GM18511 (cell line): ENCODE measurements at regions not wholly inside any gene's neighbourhood (a gene's known extent, or its start where the extent isn't known, plus 50 kb on each side); places are given as distances from the start of the nearest gene placed in this dataset.
"Not testable (repeated sequence)": the region's sequence is repeated elsewhere in the genome, so short reads cannot be mapped to it uniquely, and the experiment has no call there.

Source experiments
- ATAC-seq: cut with Tn5 transposase; IDR thresholded peaks from one replicate; pipeline ENCODE4 v1.9.1; 2021; ENCODE audit warnings: mild to moderate bottlenecking, moderate library complexity; ENCODE audit not compliant: unreplicated experiment

DNA sequence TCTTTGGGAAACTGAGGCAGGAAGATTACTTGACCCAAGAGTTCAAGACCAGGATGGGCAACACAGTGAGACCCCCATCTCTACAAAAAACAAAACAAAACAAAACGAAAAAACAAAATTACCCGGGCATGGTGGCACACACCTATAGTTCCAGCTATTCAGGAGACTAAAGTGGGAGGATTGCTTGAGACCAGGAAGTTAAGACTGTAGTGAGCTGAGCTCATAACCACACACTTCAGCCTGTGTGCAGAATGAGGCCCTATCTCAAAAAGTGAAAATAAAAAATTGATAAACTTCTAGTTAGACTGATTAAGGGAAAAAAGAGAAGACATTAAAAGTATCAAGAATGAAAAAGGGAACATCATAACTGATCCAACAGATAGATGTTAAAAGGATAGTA is 154.0 kb downstream of the RHOU start:
- no peak for ATAC-seq

DNA sequence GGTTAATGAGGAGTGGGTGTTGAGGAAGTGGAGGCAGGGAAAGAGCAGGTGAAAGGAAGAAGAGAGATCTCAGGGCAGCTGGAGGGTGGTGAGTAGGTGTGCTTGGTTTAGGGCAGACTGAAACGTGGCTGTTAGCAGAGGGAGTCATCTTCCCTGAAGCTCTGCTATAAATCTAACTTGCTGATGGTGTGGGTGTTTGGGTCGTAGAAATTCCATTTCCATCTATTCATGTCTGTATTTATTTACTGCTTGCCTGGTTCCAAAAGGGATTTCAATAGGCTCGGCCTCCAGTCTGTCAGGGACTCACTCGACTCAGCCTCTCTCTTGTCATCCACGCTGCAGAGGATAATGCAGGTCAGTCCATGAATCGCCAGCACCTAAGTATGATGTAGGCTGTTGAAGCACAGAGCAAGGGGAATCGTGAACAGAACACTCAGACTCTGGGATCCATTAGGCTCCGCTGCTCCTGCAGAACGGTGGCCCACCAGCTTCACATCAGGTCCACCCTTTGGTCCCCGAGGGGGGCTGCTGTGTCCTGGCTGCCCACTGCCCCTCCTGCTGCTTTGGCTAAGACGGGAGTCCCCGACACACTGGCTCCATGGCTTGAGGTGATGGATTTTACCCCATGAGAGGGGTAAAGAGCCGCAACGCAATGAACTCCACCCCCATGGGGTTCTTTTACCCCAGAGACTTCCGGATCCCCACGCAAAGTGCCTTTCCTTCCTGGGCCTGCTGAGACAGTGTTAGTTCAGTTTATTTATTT is 156.2 kb downstream of the RHOU start:
- no peak for ATAC-seq

DNA sequence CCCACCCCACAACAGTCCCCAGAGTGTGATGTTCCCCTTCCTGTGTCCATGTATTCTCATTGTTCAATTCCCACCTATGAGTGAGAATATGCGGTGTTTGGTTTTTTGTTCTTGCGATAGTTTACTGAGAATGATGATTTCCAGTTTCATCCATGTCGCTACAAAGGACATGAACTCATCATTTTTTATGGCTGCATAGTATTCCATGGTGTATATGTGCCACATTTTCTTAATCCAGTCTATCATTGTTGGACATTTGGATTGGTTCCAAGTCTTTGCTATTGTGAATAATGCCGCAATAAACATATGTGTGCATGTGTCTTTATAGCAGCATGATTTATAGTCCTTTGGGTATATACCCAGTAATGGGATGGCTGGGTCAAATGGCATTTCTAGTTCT is 156.9 kb downstream of the RHOU start:
- ATAC-seq, result not testable (repeated sequence)

DNA sequence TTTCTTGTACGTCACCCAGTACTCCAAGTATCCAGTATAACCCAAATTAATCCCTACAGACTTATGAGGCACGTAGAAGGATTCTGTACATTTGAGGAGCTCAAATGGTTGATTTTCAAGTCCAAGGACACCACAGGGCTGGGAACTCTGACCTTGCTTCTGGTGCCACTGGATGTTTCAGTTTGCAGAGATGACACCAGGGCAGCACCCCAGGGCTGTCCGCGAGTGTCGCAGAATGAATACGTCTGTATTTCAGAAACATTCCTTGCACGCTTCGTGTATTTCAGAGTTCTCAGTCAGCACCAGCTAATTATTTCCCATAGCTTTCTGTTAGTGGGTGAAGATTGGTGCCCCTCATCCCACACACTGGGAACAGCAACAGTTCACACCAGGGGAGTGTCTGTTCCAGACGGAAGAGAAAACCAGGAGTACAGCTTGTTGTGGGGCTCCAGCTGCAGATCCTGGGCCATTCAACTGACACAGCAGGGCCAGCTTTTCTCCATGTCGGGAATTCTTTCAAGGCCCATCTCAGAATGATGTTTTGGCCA is 159.2 kb downstream of the RHOU start:
- no peak for ATAC-seq

DNA sequence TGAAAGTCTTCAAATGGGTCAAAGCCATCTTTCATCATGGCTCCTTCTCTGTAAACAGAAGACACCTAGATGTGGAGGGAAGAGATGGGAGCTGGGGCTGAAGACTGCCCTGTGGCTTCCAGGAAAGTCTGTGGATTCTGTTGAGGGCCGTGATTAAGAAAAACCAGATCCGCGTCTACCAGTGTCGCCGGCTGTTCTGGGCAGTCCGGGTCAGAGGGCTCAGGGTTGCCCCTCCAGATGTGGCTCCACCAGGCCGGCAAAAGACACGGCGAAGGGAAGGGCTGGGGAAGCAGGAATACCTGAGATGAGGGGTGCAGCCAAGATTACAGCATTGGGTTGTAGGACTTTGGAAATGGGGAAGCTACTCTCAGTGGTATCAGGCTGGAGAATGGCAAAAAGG is 162.6 kb downstream of the RHOU start:
- ATAC-seq, result no peak

DNA sequence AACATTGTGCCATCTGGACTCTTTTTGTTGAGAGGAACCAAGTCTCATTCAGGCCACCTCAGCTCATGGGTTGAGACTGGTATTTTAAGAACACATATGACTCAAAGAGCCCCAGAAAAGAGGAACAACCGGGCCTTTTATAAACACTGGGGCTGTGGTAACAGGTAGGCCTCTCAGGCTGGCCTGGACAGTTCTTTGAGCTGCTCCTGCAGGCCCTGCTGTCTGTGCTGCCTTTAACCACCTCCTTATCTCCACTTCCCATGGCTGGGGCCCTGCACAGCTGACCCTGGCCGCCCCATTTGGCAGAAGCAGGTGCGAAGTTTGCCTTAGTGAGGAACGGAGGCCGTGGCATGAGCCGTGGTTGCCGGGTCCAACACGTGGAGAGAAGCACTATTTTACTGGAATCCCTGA is 163.3 kb downstream of the RHOU start:
- peak; percentile 99 for ATAC-seq

DNA sequence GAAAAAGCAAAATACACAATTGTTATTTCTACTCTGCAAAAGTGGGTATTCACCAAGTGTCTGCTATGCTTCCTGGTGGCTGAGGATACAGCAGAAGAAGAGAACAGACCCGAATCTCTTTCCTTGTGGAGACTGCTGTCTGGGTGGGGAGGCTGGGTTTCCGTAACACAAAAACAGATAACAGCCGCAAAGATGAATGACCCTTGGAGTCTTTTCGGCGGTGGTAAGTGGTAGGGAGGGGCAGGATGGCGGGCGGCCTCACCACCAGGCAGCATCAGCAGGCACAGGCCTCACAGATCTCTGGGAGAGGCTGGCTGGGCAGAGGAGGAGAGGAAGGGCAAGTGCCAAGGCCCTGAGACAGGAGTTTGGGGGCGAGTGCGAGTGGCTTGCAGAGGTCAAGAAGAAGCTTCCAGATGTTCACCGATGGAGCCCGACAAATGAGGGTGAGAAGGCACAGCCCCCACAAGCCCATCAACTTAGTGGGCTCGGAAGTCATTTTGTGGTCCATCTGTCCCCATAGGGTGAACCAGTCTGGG is 164.2 kb downstream of the RHOU start:
- no peak for ATAC-seq

DNA sequence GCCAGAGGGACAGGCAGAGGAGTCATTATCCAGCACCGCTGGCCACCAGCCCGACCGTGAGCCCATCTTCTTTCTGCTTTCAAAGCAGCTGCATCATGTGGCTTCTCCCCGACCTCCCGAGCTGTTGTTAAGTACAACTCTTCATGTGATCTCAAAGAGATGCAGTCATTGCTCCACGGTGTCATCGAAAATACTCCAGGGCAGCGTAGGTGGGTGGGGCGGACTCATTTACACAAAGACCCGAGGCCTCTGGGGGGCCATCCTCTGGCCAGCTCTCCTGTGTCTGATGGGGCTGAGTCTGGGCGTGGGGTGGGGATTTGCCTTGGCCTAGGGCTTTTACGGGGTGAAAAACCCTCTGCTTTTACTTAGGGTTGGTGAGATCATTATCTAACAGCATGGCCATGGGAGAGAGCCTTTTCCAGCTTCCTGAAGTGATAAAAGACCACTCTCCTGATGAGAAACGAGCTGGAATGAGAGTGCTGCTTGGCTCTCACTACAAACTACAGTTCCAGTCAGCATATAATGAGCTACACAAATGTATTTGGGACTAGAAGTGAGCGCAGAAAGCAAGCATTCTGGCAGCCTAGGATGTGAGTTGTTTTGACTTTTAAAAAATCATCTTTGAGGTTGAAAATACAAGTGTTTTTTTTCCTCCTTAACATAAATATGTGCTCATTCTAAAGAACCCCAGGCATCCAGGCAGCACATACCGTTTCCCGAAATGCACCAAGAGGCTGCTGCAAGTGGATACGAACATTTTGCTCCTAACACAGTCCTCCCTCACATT is 165.0 kb downstream of the RHOU start:
- no peak for ATAC-seq

DNA sequence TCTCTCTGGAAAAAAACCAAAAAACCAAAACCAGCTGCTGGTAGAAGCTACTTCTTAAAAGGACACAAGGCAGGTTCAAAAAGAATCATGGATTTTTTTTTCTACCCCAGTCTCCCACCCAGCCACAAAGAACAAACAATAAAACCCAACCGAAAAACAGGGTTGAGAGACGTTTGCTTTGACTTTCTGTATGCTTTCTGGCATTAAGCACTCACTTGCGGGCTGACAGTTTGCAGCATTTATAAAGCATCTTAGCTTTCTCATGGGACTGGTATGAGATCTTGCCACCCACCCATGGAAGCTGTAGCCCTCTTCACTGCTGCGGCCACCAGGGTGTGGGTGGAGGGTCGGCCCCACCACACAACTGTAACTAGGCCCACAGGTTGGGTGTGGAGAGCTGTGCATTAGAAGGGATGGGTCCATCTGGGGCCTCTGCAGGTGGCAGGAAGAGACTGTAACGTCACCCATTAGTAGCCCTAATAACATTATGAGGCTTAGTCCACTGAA is 165.7 kb downstream of the RHOU start:
- no peak for ATAC-seq

DNA sequence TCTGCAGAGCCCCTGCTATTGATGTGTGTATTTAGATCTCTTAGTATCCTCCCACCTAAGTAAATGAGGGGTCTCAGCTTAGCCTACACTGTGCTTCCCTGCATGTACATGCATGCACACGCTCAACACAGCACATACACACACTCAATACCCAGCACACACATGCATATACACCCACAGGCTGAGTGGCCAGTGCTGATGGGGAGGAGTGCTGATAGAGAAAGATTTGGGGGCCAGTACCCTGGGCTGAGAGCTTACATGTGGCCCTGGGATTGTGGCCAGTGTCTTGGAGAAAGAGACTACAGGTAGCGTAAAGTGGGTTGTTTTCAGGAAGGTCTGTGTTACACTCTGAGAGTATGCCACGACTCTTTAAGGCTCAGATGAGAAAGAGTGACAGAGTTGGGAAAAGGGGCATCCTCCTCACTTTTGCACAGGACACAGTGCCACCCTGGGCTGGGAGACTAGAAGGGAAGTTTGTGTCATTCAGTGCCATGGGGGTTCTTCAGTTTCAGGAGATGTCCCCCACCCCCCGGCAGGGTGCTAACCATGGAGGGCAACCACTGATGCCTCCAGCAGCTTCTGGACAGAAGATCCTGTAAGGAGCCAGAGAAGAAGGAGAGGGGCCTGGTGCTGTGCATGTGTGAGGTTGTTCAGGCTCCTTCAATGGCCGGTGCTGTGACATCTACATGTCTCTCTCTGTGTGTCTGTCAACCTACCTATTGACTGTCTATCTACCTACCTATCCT is 166.8 kb downstream of the RHOU start:
- no peak for ATAC-seq

DNA sequence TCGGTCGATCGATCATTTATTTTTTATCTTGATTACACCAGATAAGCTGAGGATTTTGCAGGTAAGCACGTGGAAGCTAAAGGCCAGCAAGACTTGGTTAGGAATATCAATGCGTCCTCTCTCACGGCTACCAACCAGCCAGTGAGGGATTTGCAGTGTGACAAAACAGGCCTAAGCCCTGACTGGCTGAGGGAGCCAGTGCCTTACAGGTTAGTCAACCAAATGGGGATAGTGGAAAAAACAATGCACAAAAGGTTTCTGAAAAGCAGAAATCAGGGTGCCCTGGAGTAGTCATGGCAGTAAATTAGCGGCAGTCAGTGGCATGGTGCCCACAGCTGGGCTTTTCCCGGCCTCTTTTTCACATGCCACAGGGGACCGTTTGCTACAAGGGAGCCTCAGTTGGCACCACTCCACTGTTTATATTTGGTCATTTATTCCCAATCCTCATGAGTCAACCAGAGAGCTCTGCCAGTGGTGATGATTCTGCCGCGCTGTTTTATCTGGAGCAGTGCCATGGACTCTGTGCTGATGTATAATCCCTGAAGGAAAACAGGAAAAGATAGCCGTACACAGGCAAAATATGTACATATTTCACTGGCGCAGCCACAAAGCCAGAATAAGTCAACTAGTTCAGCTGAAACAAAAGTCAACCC is 167.6 kb downstream of the RHOU start:
- ATAC-seq, result no peak

DNA sequence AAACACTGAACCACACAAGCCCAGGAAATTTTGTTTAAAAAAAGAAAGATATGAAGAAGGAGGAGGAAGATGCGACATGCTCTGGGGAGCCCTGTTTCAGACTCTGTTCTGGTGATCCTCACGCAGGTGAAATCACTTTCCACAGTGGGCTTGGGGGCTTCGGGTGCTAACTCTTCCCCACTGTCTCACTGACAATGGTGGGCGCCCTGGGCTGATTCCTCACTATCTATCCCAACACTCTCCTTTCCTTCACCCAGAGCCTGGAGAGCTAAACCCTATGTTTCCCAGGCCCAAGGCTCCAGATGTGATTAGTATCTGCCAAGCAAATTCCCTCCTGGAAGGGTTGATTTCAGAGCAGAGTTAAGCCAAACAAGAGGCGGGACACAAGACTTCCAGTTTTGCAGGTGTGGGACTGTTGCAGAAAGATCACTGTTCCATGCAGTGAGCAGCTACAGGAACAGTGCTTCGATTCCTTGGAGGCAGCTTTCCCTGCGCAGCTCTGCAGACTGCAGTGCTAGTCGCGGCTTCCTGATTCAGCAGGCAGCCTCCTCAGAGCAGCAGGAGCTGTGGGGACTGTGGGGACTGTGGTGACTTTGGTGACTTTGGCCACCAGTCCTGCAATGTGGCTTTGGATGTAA is 168.3 kb downstream of the RHOU start:
- no peak for ATAC-seq

DNA sequence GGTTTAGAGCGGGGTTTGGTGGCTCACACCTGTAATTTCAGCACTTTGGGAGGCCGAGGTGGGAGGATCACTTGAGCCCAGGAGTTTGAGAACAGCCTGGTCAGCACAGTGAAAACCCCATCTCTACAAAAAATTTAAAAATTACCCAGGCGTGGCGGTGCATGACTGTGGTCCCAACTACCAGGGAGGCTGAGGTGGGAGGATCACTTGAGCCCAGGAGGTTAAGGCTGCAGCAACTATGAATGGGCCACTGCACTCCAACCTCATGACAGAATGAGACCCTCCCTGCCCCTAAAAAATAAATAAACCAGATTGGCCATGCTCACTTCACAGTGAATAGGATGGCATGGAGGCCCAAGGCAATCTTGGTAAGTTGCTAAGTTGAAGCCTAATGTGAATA is 168.9 kb downstream of the RHOU start:
- no peak for ATAC-seq

DNA sequence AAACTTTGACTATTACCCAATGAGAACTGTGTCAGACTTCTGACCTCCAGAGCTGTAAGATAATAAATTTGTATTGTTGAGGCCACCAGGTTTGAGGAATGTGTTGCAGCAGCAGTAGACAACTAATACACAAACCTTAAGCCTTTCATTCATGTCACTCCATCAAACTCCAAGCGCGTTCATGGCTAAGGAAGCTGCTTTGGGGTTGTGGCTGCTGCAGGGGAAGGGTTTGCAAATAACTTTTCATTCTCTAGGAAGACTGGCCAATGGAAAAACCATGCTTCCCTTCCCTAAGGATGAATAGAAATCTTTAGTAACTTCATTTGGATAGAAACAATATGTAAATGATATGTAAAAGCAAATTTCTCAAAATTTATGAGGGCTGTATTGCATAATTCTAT is 170.4 kb downstream of the RHOU start:
- ATAC-seq, result no peak

DNA sequence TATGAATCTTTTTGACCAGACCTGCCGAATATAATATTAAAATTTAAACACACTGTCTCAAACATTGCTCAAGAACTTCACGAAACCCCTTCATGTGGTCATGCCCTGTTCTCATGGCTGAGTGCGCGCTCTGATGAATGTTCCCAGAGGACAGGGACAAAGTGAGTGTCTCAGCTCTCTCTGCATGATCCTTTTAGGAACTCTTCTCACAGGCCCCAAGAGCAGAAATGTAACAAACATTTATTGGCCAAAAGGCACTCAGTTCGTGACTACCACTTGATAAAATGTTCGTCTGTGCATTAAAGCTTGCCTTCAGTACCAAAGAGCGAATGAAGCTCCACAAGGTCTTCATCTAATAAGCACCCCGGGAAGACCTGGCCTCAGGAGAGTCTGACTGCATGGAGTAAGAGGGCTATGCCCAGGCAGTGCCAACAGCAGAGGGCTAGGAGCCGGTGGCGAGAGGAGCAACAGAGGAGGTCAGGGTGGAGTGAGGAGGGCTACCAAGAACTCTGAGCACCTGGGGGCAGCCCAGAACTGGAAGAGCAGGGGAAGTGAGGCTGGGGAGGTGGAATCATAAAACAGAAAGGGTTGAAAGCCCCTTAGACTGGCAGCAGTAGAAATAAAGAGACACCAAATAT is 171.1 kb downstream of the RHOU start:
- no peak for ATAC-seq

DNA sequence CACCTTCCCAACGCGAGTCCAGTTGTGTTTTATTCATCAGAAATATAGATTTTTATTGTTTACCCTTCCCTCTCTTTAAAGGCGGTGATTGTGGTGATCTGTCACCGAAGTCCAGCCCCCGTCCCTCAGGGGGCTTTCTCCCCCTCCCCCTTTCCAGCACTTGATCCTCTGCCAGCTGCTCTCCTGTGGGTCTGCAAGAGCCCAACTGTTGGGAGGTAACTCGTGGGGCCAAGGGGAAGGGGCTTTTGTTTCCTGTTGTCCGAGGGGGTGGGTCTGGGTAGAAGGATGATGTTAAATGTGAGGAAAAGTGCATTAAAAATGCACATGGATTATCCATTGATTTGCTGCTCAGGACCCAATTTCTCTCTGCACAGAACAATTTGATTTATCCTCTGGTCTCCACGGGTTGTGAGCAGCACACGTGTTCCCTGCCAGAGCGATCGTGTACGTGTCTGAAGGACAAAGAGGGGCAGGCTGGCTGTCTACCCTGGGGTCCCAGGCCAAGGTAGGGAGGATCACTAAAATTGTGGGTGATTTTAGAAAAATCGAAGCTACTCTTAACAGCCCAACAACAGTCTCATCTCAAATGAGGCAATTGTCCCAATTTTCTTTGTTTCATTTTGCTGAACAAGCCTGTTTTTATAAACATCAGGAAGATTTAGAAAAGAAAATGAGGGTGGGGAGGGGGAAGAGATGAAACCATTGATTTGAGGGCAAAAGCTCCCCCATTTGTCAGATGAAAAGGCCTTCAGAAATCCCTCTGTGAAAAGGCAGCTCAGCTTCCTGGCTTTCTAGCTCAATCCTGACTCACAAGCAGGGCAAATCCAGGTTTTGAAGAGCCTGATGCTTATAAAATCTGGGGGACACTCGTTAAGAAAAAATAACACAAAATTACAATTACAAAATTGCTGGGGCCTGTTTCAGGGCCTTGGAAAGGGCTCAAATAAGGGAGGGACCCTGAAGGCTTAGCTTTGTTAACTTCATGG is 176.2 kb downstream of the RHOU start:
- no peak for ATAC-seq

DNA sequence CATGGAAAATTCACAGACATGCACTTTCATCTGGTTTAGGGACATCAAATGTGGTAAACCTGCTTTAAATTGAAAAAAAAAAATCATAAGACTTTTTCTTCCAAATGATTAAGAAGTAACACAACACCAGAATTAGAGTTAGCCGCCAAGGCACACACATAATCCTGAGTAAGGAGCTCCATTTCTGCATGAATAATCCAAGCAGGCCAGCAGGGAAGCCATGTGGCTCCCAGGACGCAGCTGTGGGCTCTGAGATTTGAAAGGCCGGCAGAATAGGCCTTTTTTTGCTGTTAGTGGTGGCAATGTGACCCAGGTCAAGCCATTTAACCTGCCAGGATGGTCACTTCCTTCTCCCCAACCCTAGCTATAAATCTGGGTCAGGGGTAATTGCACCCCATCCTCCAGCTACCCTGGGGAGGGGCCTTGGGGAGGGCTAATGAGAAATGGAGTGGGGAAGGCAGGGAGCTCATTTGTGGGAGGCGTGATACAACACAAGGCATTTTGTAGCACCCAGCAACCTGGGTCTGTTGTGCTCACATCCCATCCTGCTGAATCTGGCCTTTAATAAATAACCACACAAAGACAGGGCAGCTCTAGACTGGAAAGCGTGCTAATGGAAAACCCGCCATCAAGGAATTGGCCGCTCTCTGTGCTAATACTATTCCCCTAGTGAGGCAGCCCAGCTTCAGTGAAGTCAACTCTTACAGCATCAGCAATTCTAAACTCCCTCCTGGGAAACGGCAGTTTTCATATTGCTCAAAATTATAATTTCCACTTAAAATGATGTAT is 178.5 kb downstream of the RHOU start:
- no peak for ATAC-seq

DNA sequence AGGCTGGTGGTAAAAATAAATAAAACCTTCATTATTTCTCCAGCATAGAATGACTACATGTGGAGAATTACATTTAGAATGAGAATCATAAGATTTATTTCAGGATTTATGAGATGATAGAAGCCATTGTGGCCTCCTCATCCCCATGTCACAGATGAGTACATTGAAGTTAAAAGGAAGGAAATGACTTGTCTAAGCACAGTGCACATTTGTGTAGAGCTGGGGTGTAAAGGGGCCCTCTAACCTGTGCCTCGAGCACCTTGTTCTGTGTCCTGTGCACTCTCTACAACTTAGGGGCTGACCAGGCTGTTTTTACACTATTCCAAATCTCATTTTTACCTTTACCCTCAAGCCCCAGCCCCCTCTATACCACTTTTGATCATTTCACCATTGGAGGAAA is 179.4 kb downstream of the RHOU start:
- ATAC-seq, result no peak
